Immature natural killer cell (primary cell): ENCODE measurements at regions not wholly inside any gene's neighbourhood (a gene's known extent, or its start where the extent isn't known, plus 50 kb on each side); places are given as distances from the start of the nearest gene placed in this dataset.

Experiments
- DNase-seq, 3 donors: peaks; one replicate each; pipeline ENCODE4 v3.0.0; 2022; ENCODE audit warnings: mixed read lengths in 1 of 3
- H3K27ac Mint-ChIP-seq, 6 donors: one replicate each; pipeline ENCODE4 v1.8.0; 2020; ENCODE audit warnings: mixed read lengths in 6 of 6, mild to moderate bottlenecking in 5 of 6, inconsistent platforms in 4 of 6, moderate library complexity in 3 of 6
- H3K27me3 Mint-ChIP-seq, 3 donors: one replicate each; pipeline ENCODE4 v1.8.0; 2020 to 2021; ENCODE audit warnings: low read depth in 3 of 3, mild to moderate bottlenecking in 3 of 3, mixed read lengths in 3 of 3, moderate library complexity in 3 of 3, inconsistent platforms in 1 of 3
- H3K36me3 Mint-ChIP-seq, 3 donors: one replicate each; pipeline ENCODE4 v1.8.0; 2020; ENCODE audit warnings: mixed read lengths in 3 of 3, inconsistent platforms in 2 of 3, mild to moderate bottlenecking in 2 of 3
- H3K4me1 Mint-ChIP-seq, 2 donors: one replicate each; pipeline ENCODE4 v1.8.0; 2020; ENCODE audit warnings: inconsistent platforms in 2 of 2, mild to moderate bottlenecking in 2 of 2, mixed read lengths in 2 of 2, moderate library complexity in 1 of 2
- H3K4me3 Mint-ChIP-seq, 5 donors: one replicate each; pipeline ENCODE4 v1.8.0; 2020; ENCODE audit warnings: mild to moderate bottlenecking in 5 of 5, mixed read lengths in 5 of 5, inconsistent platforms in 3 of 5, moderate library complexity in 3 of 5
- H3K9me3 Mint-ChIP-seq, 6 donors: one replicate each; pipeline ENCODE4 v1.8.0; 2020; ENCODE audit warnings: mild to moderate bottlenecking in 6 of 6, mixed read lengths in 6 of 6, inconsistent platforms in 4 of 6, moderate library complexity in 3 of 6

GRCh38 chr9:13841746-13842462 lies 472.0 kb downstream of the NFIB start:
- Mint-ChIP-seq H3K27me3 (no peaks in the 10 kb centered on the region), H3K27ac (no peak overlapping the region), H3K9me3 (peaks cover 4 to 35% (median 20%) of the 10 kb centered on the region in 6 donors), H3K4me1 (no peaks in the 10 kb centered on the region), H3K36me3 (no peaks in the 10 kb centered on the region), H3K4me3 (no peak overlapping the region)
- DNase-seq = no peak

GRCh38 chr9:13832446-13832845 lies 481.5 kb downstream of the NFIB start:
- no peak for DNase-seq
- Mint-ChIP-seq H3K4me1 (no peaks in the 10 kb centered on the region), H3K27ac (no peak overlapping the region), H3K4me3 (no peak overlapping the region), H3K9me3 (peaks cover 15 to 50% (median 31%) of the 10 kb centered on the region in 6 donors), H3K36me3 (no peaks in the 10 kb centered on the region), H3K27me3 (no peaks in the 10 kb centered on the region)

GRCh38 chr9:13823026-13823425 lies 490.9 kb downstream of the NFIB start:
- H3K36me3 Mint-ChIP-seq = no peaks in the 10 kb centered on the region
- H3K27ac Mint-ChIP-seq = no peak overlapping the region
- H3K4me1 Mint-ChIP-seq = no peaks in the 10 kb centered on the region
- H3K27me3 Mint-ChIP-seq = peaks cover 0 to 2% (median 0%) of the 10 kb centered on the region in 3 donors
- peaks cover 7 to 34% (median 17%) of the 10 kb centered on the region in 6 donors for H3K9me3 Mint-ChIP-seq
- no peak for DNase-seq
- H3K4me3 Mint-ChIP-seq = no peak overlapping the region

- no peak overlapping the region for H3K4me3 Mint-ChIP-seq
- no peaks in the 10 kb centered on the region for H3K36me3 Mint-ChIP-seq
- no peak overlapping the region for H3K27ac Mint-ChIP-seq
- peaks cover 0 to 2% (median 0%) of the 10 kb centered on the region in 3 donors for H3K27me3 Mint-ChIP-seq
- H3K4me1 Mint-ChIP-seq = no peaks in the 10 kb centered on the region
- peaks cover 4 to 45% (median 12%) of the 10 kb centered on the region in 6 donors for H3K9me3 Mint-ChIP-seq
- DNase-seq = no peak
Observed at GRCh38 chr9:13817754-13818278, 496.1 kb downstream of the NFIB start.

- Mint-ChIP-seq H3K4me1 (no peaks in the 10 kb centered on the region), H3K9me3 (peaks cover 4 to 40% (median 8%) of the 10 kb centered on the region in 6 donors), H3K27ac (no peak overlapping the region), H3K27me3 (peaks cover 0 to 2% (median 0%) of the 10 kb centered on the region in 3 donors), H3K4me3 (no peak overlapping the region), H3K36me3 (no peaks in the 10 kb centered on the region)
- DNase-seq = no peak
Observed at GRCh38 chr9:13816837-13817236, 497.1 kb downstream of the NFIB start.

- Mint-ChIP-seq H3K36me3 (peaks cover 0 to 3% (median 0%) of the 10 kb centered on the region in 3 donors), H3K27me3 (peaks cover 0 to 2% (median 0%) of the 10 kb centered on the region in 3 donors), H3K4me1 (no peaks in the 10 kb centered on the region), H3K4me3 (no peak overlapping the region), H3K9me3 (peaks cover 2 to 36% (median 7%) of the 10 kb centered on the region in 6 donors), H3K27ac (no peak overlapping the region)
- DNase-seq = no peak
Observed at GRCh38 chr9:13814647-13815400, 499.1 kb downstream of the NFIB start.

GRCh38 chr9:13811876-13812275 lies 502.1 kb downstream of the NFIB start:
- H3K27ac Mint-ChIP-seq = no peak overlapping the region
- H3K9me3 Mint-ChIP-seq = peaks cover 5 to 34% (median 13%) of the 10 kb centered on the region in 6 donors
- no peak overlapping the region for H3K4me3 Mint-ChIP-seq
- H3K36me3 Mint-ChIP-seq = peaks cover 0 to 3% (median 0%) of the 10 kb centered on the region in 3 donors
- DNase-seq = no peak
- no peaks in the 10 kb centered on the region for H3K4me1 Mint-ChIP-seq
- peaks cover 0 to 2% (median 0%) of the 10 kb centered on the region in 3 donors for H3K27me3 Mint-ChIP-seq

- peaks cover 5 to 38% (median 11%) of the 10 kb centered on the region in 6 donors for H3K9me3 Mint-ChIP-seq
- H3K27me3 Mint-ChIP-seq = peaks cover 0 to 2% (median 0%) of the 10 kb centered on the region in 3 donors
- no peak overlapping the region for H3K27ac Mint-ChIP-seq
- H3K4me1 Mint-ChIP-seq = no peaks in the 10 kb centered on the region
- H3K36me3 Mint-ChIP-seq = peaks cover 0 to 3% (median 0%) of the 10 kb centered on the region in 3 donors
- H3K4me3 Mint-ChIP-seq = no peak overlapping the region
- no peak for DNase-seq
Observed at GRCh38 chr9:13810510-13810909, 503.4 kb downstream of the NFIB start.

- no peak overlapping the region for H3K27ac Mint-ChIP-seq
- H3K27me3 Mint-ChIP-seq = peaks cover 0 to 2% (median 0%) of the 10 kb centered on the region in 3 donors
- H3K9me3 Mint-ChIP-seq = peaks cover 5 to 39% (median 11%) of the 10 kb centered on the region in 6 donors
- H3K4me3 Mint-ChIP-seq = no peak overlapping the region
- DNase-seq = no peak
- H3K36me3 Mint-ChIP-seq = peaks cover 0 to 3% (median 0%) of the 10 kb centered on the region in 3 donors
- H3K4me1 Mint-ChIP-seq = no peaks in the 10 kb centered on the region
Observed at GRCh38 chr9:13809401-13809800, 504.5 kb downstream of the NFIB start.

GRCh38 chr9:13807118-13807517 lies 506.8 kb downstream of the NFIB start:
- Mint-ChIP-seq H3K9me3 (peaks cover 5 to 38% (median 10%) of the 10 kb centered on the region in 6 donors), H3K36me3 (peaks cover 0 to 3% (median 0%) of the 10 kb centered on the region in 3 donors), H3K27ac (no peak overlapping the region), H3K4me1 (no peaks in the 10 kb centered on the region), H3K27me3 (peaks cover 0 to 2% (median 0%) of the 10 kb centered on the region in 3 donors), H3K4me3 (no peak overlapping the region)
- no peak for DNase-seq

GRCh38 chr9:13806714-13807113 lies 507.2 kb downstream of the NFIB start:
- no peaks in the 10 kb centered on the region for H3K4me1 Mint-ChIP-seq
- H3K27ac Mint-ChIP-seq = no peak overlapping the region
- H3K4me3 Mint-ChIP-seq = no peak overlapping the region
- peaks cover 0 to 3% (median 0%) of the 10 kb centered on the region in 3 donors for H3K36me3 Mint-ChIP-seq
- no peak for DNase-seq
- peaks cover 0 to 2% (median 0%) of the 10 kb centered on the region in 3 donors for H3K27me3 Mint-ChIP-seq
- peaks cover 4 to 34% (median 10%) of the 10 kb centered on the region in 6 donors for H3K9me3 Mint-ChIP-seq

- peaks cover 0 to 2% (median 0%) of the 10 kb centered on the region in 3 donors for H3K27me3 Mint-ChIP-seq
Observed at GRCh38 chr9:13805546-13805945, 508.4 kb downstream of the NFIB start.

GRCh38 chr9:13804532-13804931 lies 509.4 kb downstream of the NFIB start:
- Mint-ChIP-seq H3K36me3 (no peaks in the 10 kb centered on the region), H3K4me3 (no peak overlapping the region), H3K27ac (no peak overlapping the region), H3K4me1 (no peaks in the 10 kb centered on the region), H3K27me3 (peaks cover 0 to 2% (median 0%) of the 10 kb centered on the region in 3 donors), H3K9me3 (peaks cover 0 to 28% (median 8%) of the 10 kb centered on the region in 6 donors)
- no peak for DNase-seq

More at GRCh38 chr9:13805546-13805945, 508.4 kb downstream of the NFIB start:
- Mint-ChIP-seq H3K36me3 (no peaks in the 10 kb centered on the region), H3K9me3 (peaks cover under 1 to 28% (median 7%) of the 10 kb centered on the region in 6 donors), H3K27ac (no peak overlapping the region), H3K4me1 (no peaks in the 10 kb centered on the region), H3K4me3 (no peak overlapping the region)
- no peak for DNase-seq

GRCh38 chr9:13800776-13801175 lies 513.2 kb downstream of the NFIB start:
- H3K4me1 Mint-ChIP-seq = no peaks in the 10 kb centered on the region
- H3K4me3 Mint-ChIP-seq = no peak overlapping the region
- DNase-seq = no peak
- peaks cover 2 to 3% (median 2%) of the 10 kb centered on the region in 3 donors for H3K27me3 Mint-ChIP-seq
- peaks cover 4 to 15% (median 7%) of the 10 kb centered on the region in 6 donors for H3K9me3 Mint-ChIP-seq
- no peak overlapping the region for H3K27ac Mint-ChIP-seq
- H3K36me3 Mint-ChIP-seq = no peaks in the 10 kb centered on the region
